ENCODE measurements at regions not wholly inside any gene's neighbourhood (a gene's known extent, or its start where the extent isn't known, plus 50 kb on each side); places are given as distances from the start of the nearest gene placed in this dataset.

DNA sequence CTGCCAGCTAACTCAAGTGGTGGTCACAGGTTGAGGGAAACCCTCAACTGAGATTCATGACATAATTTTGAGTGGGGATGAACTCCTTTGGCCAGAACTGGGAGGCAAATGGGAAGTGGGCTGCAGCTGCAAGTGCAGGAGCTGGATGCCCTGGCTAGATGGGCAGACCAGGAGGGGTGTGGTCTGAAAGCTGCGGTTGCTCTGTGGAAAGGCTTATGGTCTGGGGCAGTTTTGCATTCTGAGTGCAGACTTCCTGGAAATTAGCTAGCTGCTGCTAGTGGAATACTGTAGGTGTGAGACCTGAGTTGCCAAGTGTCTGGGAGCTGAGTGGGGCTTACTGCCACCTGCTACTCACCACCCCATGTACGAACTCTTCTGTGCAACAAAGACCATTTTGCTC lies 52.1 kb upstream of the NAP1L2 start:
- TF ChIP-seq, protein P1, sequence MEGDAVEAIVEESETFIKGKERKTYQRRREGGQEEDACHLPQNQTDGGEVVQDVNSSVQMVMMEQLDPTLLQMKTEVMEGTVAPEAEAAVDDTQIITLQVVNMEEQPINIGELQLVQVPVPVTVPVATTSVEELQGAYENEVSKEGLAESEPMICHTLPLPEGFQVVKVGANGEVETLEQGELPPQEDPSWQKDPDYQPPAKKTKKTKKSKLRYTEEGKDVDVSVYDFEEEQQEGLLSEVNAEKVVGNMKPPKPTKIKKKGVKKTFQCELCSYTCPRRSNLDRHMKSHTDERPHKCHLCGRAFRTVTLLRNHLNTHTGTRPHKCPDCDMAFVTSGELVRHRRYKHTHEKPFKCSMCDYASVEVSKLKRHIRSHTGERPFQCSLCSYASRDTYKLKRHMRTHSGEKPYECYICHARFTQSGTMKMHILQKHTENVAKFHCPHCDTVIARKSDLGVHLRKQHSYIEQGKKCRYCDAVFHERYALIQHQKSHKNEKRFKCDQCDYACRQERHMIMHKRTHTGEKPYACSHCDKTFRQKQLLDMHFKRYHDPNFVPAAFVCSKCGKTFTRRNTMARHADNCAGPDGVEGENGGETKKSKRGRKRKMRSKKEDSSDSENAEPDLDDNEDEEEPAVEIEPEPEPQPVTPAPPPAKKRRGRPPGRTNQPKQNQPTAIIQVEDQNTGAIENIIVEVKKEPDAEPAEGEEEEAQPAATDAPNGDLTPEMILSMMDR (IDR thresholded peaks at IDR 0.05) = no peak
- TF ChIP-seq POLR2A (IDR thresholded peaks at IDR 0.05) = no peak

Data from esophagus squamous epithelium (tissue), 4 donors.